Activated gamma-delta T cell (primary cell): ENCODE measurements at regions not wholly inside any gene's neighbourhood (a gene's known extent, or its start where the extent isn't known, plus 50 kb on each side); places are given as distances from the start of the nearest gene placed in this dataset.

ENCODE experiments used
- DNase-seq: peaks from one replicate; lab custom pipeline; 2025; lab: John Stamatoyannopoulos, UW

- DNase-seq = no peak
Measured at GRCh38 chr2:239780236-239780994, 244.7 kb downstream of the NDUFA10 start.

DNA sequence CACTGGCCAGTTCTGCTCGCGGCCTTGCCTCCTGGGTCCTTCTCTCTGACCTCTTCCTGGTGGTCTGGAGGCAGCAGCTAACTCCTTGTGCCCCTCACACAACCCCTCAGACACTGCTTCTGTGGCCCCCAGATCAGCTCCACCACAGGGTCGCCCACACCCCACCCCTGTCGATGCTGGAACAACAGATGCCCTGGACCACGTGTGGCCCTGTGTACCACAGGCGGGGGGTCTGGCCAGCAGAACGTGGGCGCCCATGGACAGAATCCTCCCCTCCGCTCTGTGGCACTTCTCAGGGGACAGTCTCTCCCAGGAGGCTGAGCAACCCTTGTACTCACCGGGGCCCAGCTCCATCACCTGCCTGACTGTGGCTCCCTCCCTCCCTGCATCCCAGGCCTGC lies 245.6 kb downstream of the NDUFA10 start:
- DNase-seq = no peak

GRCh38 chr2:239778861-239779558 lies 246.1 kb downstream of the NDUFA10 start:
- no peak for DNase-seq

- DNase-seq = no peak
Measured at GRCh38 chr2:239778042-239778851, 246.9 kb downstream of the NDUFA10 start.

DNA sequence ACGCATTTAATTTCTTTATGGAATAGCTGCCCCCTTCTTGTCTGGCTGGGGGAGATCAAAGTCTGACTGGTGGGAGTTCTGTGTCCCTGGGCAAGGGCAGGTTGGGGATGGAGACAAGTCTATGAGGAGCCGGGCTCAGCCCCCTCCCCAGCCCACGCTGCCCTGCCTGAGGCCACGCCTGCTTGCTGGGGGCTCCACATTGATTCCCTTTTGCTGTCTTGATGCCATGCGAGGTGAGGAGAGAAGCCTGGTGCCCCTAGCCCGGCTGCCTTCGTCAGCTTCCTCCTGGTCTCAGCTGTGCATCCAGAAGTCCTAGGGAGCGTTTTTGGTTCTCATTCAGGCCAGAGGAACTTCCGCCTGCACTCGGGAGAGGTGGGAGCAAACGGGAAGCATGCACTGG lies 247.9 kb downstream of the NDUFA10 start:
- DNase-seq = no peak

DNA sequence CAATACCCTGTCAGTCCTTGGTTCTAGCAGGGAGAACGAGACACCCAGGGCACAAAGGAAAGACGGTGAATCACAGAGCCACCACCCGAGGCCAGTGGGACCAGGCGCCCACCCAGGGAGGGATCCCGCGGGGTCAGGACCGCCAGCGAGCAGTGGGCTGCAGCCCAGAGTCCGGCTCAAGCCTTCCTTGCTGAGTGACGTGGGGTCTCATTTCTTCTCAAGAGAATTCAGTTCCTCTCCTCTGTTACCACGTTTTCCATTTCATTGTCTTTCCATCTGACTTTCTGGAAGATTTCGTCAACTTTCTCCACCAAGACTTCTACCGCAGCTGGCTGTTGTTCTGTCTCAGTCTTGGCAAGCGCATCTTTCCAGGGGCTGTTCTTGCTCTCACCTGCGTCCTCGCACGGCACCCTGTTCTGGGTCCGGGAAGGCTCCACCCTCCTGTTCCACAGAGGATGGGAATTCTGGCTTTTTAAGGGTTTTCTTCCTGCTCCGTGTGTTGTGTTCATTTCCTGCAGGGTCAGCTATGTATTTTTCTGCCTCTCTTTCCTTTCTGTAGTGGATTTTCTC lies 248.6 kb downstream of the NDUFA10 start:
- DNase-seq = no peak

GRCh38 chr2:239775623-239776435 lies 249.3 kb downstream of the NDUFA10 start:
- DNase-seq = no peak

GRCh38 chr2:239774933-239775622 lies 250.1 kb downstream of the NDUFA10 start:
- DNase-seq = no peak

GRCh38 chr2:239774142-239774462 lies 251.0 kb downstream of the NDUFA10 start:
- no peak for DNase-seq

DNA sequence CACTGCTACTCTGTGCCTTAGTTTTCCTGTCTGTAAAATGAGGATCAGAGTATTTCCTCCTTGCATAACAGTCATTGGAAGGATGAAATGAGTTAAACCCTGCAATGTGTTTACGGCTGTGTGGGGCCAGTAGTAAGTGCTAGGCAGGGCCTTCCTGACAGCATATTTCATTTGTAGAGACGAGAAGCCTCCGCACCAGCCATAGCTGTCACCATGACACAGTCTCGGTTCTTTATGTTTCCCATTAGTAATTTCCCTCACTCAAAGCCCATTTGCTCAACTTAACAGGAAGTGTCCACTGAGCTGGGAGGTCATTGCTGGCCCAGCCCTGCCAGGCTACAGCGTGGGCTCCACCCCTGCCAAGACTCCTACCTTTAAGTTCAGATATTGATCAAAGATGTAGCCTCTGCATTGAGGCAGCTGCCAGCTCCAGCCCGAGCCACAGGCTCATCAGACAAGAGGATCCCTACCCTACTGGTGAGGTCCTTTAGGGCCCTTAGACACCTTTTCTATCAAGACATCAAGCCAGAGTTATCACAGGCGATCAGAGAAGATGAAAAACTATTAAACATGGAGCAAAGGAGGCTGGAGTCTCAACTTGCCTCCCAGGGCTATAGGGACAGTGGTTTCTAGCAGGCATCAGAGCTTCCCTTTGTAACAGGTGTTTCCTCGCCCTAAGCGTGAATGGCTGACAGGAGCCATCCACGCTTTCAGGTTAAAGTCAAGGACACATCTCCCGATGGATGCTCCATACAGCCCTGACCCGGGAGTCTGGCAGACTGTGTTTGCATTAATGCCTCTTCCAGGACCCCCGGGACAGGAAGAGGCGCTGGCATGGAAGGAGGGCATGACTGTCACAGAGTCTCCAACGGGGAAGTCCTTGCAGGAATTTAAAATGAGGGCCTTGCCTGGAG lies 251.7 kb downstream of the NDUFA10 start:
- no peak for DNase-seq

GRCh38 chr2:239772721-239773120 lies 252.4 kb downstream of the NDUFA10 start:
- no peak for DNase-seq

DNA sequence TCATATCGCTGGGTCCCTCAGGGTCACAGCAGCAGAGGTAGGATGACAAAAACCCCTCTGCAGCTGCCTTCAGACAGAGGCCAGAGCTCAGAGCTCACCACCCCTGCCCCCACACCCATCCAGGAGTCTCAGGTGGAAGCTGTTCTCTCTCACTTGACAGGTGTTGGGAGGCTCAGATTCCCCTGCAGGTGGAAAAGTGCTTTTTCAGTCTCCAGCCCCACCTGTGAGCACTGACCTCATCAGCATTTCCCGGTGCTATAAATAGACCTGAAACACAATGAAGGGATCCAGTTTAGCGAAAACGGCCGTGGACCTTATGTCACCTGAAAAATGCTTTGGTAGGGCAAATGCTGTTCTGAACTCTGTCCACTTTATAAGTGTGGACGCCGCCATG lies 254.9 kb downstream of the NDUFA10 start:
- DNase-seq = no peak

GRCh38 chr2:239769554-239770245 lies 255.4 kb downstream of the NDUFA10 start:
- DNase-seq = no peak

- DNase-seq = no peak
Measured at GRCh38 chr2:239768907-239769553, 256.1 kb downstream of the NDUFA10 start.

DNA sequence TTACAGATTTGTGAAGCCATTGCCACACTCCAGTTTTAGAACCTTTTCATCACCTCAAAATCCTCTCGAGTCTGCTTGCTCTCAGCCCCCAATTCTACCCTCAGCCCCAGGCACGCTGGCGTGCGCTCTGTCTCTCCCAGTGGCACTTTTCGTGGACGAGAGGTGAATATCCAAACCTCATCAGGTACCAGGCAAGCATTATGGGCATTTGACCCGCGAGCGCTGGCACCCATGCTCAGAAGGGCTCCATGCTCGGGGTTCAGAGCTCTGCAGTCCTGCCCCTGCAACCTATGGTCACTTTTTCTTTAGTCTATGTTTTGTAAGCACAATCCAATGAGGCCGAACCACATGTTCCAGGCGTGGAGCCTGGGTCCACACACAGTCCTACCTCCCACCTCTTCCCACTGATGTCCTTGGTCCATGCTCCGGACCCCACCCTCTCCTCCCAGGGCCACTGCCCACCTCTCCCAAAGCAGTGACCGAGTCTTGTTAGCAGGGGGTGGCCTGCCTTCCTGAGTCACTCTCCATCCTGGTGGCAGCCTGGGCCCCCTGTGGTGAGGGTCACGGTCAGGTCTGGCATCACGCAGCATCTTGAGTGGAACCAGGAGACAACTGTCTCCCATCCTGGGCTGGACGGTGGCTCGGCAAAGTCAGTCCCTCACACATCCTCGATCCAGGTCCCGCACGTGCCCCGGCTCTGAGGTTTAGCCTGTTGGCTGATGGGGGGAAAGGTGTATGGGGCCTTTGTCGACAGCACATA lies 256.9 kb downstream of the NDUFA10 start:
- DNase-seq = no peak

DNA sequence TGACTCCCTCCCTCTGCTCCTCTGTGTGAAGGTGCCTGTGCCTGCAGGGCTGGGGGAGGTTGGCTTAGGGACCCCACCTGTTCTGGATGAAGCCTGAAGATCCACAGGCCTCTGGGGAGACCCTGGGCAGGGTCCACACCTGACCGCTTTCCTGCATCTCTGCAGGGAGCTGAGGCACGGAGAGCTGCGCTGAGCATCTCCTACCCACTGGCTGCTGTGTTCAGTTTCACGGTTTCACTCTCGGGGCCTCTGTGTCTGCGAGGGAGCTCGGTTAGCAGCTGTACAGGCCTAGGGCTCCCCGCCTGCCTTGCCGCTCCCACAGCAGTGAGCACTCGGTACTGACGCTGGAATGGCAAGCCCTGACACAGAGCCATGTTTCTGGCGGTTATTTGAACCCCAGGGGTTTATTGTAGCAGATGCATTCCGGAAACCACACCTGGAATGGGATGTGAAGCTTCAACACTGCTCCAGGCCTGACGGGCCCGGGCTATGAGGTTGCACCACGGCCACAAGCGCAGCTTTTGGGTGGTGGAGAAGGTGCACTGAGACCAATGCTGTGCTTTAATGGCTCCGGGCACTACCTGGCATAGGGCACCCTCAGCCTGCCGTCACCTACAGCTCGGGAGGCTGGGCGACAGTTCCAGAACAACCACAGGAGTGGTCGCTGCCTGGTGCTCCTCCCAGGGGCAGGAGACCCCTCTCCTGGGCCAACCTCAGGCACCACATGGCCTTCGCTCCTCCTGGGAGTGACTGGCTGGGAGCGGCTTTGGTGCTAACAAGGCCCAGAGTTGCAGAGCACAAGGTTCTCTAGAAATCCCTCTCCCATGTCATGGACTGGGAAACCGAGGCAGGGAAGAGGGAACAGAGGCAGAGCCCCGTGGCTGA lies 257.9 kb downstream of the NDUFA10 start:
- no peak for DNase-seq

DNA sequence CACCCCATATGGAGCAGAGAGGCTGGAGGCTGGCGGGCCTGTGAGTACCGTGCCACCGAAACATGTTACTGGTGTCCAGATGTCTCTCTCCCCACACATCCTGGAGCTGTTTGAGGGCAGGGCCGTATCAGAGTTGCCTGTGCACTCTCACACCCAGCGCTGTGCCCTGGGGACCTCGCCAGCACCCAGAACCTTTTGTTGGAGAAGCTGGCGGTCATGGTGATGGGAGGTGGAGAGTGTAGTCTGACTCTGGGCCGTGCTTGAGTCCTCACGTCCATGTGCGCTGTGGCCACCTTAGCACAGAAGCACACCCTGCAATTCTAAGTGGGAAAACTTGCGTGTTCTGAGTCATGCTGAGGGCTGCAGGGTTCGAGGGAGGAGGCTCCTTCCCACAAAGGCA lies 259.2 kb downstream of the NDUFA10 start:
- no peak for DNase-seq
